Epithelial cell of esophagus (primary cell): ENCODE measurements at regions not wholly inside any gene's neighbourhood (a gene's known extent, or its start where the extent isn't known, plus 50 kb on each side); places are given as distances from the start of the nearest gene placed in this dataset.

Source experiments
- DNase-seq: peaks from one replicate; pipeline ENCODE4 v3.0.0; 2010; ENCODE audit warnings: low read depth
- H3K4me3 ChIP-seq: 2 replicates; pipeline ENCODE4 v1.5.1; 2011; ENCODE audit warnings: mild to moderate bottlenecking, low read length, control low read depth
- TF ChIP-seq, protein P1 (sequence below): IDR thresholded peaks from 2 replicates; pipeline ENCODE4 v1.5.1; 2011; ENCODE audit warnings: low read depth, mild to moderate bottlenecking, low read length, control low read depth, inconsistent platforms; ENCODE audit not compliant: insufficient read depth; ENCODE audit errors: missing control alignments

DNA sequence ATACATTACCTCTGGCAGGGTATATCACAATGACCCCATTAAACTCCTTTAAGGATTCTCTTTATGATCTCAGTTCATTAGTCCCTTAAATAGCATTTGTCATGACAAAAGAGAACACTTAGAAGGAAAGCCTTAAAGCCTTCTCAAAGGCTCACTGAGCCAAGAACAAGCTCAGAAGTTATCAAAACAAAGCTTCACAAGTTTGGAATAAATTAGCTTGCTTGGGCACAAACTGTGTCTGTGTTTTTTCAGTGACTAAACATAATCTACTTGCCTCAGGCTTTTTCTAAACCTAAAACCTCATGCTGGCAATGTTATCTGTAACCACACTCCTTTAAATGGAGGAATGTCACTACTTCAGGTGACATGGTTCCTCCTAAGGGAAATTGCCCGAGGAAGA, 1114.9 kb upstream of the C9orf72 start:
- TF ChIP-seq, protein P1, sequence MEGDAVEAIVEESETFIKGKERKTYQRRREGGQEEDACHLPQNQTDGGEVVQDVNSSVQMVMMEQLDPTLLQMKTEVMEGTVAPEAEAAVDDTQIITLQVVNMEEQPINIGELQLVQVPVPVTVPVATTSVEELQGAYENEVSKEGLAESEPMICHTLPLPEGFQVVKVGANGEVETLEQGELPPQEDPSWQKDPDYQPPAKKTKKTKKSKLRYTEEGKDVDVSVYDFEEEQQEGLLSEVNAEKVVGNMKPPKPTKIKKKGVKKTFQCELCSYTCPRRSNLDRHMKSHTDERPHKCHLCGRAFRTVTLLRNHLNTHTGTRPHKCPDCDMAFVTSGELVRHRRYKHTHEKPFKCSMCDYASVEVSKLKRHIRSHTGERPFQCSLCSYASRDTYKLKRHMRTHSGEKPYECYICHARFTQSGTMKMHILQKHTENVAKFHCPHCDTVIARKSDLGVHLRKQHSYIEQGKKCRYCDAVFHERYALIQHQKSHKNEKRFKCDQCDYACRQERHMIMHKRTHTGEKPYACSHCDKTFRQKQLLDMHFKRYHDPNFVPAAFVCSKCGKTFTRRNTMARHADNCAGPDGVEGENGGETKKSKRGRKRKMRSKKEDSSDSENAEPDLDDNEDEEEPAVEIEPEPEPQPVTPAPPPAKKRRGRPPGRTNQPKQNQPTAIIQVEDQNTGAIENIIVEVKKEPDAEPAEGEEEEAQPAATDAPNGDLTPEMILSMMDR: no peak
- no peak overlapping the region for H3K4me3 ChIP-seq
- peak; percentile 11 for DNase-seq

DNA sequence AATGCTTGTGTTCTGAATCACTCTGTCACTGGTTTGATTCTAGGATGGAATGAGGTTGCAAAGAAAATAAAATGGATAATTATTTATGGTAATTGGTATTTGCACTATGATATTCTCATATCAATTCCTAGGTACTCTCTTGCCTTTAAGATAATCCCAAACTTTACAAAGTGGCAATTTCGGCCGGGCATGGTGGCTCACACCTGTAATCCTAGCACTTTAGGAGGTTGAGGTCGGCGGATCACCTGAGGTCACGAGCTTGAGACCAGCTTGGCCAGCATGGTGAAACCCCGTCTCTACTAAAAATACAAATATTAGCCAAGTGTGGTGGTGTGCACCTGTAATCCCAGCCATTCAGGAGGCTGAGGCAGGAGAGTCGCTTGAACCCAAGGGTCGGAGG, 1118.7 kb upstream of the C9orf72 start:
- TF ChIP-seq, protein P1: no peak

DNA sequence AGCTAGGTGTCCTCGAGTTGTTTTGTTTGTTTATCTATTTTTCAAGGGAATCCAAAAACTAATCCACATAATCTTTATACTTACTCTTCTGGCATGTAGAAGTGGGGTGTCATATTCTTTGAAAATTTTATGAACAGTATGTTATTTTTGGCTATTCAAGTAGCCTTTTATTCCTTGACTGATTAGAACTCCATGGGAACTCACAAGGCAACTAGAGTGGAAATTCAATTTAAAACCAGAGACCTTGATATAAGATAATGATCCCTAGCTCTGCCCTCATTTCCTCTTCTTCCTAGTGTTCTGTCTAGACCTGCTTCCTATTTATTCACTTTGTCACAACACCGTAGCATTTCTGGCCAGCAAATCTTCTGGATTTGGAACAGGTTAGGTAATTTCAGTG, 1123.7 kb upstream of the C9orf72 start:
- H3K4me3 ChIP-seq: no peak overlapping the region
- TF ChIP-seq, protein P1: no peak
- DNase-seq: no peak

More for the DNA sequence above, 1118.7 kb upstream of the C9orf72 start:
- DNase-seq: no peak
- H3K4me3 ChIP-seq: no peak overlapping the region

DNA sequence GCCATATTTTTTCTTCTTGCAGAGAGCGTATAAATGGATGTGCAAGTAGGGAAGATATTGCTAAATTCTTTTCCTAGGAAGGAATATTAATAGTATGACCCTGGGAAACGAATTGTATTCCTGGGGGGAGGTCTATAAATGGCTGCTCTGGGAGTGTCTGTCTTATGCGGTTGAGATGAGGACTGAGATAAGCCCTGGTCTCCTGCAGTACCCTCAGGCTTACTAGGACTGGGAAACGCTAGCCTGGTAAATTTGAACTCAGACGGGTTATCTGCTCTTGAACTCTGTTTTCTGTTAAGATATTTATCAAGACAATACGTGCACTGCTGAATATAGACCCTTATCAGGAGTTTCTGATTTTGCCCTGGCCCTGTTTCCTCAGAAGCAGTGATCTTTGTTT, 1126.4 kb upstream of the C9orf72 start:
- no peak overlapping the region for H3K4me3 ChIP-seq
- TF ChIP-seq, protein P1: no peak
- DNase-seq: no peak

DNA sequence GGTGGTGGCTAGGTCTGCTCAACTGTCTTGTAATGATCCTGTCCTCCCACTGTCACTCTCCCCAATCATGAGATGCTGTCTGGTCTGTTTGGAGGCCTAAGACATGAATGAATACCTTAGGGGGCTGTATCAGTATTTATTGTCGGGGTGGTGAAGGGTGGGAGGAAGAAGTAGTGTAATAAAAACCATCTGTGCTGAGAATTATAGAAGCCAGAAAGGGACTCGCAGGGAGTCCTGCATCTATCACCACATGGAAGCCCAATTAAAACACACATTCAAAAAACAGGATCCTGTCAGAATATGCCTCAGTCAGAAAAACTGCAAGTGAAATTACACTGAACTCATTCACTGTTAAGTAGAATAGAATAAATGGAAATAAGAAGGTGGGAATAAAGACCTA, 1134.3 kb upstream of the C9orf72 start:
- no peak for DNase-seq
- TF ChIP-seq, protein P1: no peak

DNA sequence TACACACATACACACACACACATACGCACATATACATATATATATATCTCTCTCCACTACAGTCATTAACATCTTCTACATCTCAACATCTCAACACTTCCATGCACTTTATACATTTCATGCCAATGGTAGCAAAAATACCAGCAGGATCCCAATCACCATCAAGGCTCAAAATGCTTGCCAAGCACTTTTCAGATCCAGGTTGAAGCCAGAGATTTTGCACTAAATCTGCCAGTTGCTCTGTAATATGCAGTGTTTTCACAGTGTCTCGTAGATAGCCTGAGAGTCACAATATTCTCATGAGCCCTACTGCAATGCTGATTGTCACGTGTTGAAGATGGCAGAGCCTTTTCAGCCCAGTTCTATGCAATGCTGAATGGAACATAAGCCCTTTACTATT, 1140.9 kb upstream of the C9orf72 start:
- no peak overlapping the region for H3K4me3 ChIP-seq
- TF ChIP-seq, protein P1: no peak
- DNase-seq: no peak

More for the DNA sequence above, 1134.3 kb upstream of the C9orf72 start:
- no peak overlapping the region for H3K4me3 ChIP-seq

DNA sequence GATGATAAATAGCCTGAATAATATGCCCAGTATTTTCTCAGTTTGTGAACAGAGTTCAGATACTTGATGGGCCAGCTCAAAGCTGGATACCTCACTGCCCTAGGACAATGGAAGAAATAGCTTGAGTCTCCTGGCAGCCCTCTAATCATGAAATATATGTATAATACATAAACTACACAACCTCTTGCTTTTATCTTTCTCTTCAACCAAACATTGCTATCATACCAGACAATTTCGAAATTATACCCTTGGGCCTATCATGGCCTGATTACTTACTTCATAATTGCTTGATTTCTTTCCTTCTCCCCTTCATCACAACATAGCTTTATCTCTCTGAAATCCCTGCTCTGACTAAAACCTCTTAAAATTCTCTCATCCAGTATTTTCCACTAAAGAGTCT, 1144.9 kb upstream of the C9orf72 start:
- TF ChIP-seq, protein P1: no peak
- no peak overlapping the region for H3K4me3 ChIP-seq
- DNase-seq: no peak
